Nephron (organoid): ENCODE measurements at regions not wholly inside any gene's neighbourhood (a gene's known extent, or its start where the extent isn't known, plus 50 kb on each side); places are given as distances from the start of the nearest gene placed in this dataset.

ENCODE experiments used
- H3K27ac Mint-ChIP-seq, 3 experiments: 2 replicates each; pipeline ENCODE4 v1.8.0; 2020; ENCODE audit warnings: mixed read lengths in 3 of 3, mild to moderate bottlenecking in 2 of 3, moderate library complexity in 1 of 3
- H3K27me3 Mint-ChIP-seq: 2 replicates; pipeline ENCODE4 v1.8.0; 2021; ENCODE audit warnings: low read depth, mild to moderate bottlenecking, moderate library complexity, mixed read lengths
- H3K36me3 Mint-ChIP-seq: 2 replicates; pipeline ENCODE4 v1.8.0; 2020; ENCODE audit warnings: low read depth, mixed read lengths
- H3K4me1 Mint-ChIP-seq: 2 replicates; pipeline ENCODE4 v1.8.0; 2020; ENCODE audit warnings: mixed read lengths
- H3K4me3 Mint-ChIP-seq, 3 experiments: 2 replicates each; pipeline ENCODE4 v1.8.0; 2020; ENCODE audit warnings: mild to moderate bottlenecking in 3 of 3, mixed read lengths in 3 of 3, moderate library complexity in 2 of 3
- H3K9me3 Mint-ChIP-seq: 2 replicates; pipeline ENCODE4 v1.8.0; 2020; ENCODE audit warnings: mixed read lengths
- TF ChIP-seq, protein P1 (sequence below), 3 experiments: fragments of 200-600 bp; sonication (generic); IDR thresholded peaks; one replicate each; pipeline ENCODE4 v1.5.0; 2021; ENCODE audit warnings: antibody characterized with exemption in 3 of 3; ENCODE audit not compliant: unreplicated experiment in 3 of 3

DNA sequence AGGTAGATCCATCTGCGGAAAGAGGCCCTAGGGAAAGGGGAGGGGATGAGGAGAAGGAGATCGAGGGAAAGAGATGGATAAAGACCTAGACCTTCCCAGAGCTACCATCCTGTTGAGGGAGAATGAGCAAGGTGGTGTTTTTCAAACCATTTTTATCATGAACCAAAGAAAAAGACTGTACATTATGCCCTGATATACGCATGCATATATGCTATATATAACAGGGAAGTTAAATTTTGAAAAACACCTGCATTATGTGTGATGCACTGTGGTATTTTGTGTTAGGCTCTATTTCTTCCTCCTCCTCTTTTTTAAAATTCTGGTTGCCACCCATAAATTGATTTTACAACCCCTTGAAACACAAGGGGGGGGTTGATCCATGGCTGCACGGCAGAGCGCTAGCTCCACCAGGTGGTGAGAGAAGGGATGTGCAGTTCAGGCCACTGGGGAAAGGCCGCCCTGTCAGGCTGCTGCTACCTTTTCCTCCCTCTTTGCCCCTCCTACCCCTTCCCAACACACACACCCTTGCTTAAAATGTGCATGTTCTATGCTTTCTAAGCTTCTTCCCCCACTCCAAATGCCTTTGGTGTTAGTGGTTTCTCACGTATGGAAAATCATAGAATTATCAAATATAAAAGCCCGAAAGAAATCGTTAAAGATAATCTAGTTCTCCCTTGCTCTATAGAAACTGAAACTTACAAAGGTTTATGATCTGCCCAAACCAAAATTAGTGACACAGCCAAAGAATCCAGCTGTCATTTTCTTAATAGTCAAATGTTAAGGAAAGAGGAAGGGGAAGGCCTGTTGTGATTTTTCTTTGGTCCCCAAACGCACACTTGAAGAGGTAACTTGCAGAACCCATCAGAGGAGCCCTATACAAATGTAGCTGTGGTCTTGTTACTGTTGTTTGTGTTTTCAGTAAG lies 262.0 kb upstream of the UMPS start:
- Mint-ChIP-seq H3K27me3 (no peaks in the 10 kb centered on the region), H3K4me3 (no peak overlapping the region), H3K36me3 (peaks cover 11% of the 10 kb centered on the region), H3K4me1 (no peaks in the 10 kb centered on the region), H3K27ac (no peak overlapping the region), H3K9me3 (no peaks in the 10 kb centered on the region)
- TF ChIP-seq, protein P1, sequence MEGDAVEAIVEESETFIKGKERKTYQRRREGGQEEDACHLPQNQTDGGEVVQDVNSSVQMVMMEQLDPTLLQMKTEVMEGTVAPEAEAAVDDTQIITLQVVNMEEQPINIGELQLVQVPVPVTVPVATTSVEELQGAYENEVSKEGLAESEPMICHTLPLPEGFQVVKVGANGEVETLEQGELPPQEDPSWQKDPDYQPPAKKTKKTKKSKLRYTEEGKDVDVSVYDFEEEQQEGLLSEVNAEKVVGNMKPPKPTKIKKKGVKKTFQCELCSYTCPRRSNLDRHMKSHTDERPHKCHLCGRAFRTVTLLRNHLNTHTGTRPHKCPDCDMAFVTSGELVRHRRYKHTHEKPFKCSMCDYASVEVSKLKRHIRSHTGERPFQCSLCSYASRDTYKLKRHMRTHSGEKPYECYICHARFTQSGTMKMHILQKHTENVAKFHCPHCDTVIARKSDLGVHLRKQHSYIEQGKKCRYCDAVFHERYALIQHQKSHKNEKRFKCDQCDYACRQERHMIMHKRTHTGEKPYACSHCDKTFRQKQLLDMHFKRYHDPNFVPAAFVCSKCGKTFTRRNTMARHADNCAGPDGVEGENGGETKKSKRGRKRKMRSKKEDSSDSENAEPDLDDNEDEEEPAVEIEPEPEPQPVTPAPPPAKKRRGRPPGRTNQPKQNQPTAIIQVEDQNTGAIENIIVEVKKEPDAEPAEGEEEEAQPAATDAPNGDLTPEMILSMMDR (IDR thresholded peaks at IDR 0.05; ENCODE audit: unreplicated experiment in 3 of 3) = peak; percentile 97 to 99 (median 98)

DNA sequence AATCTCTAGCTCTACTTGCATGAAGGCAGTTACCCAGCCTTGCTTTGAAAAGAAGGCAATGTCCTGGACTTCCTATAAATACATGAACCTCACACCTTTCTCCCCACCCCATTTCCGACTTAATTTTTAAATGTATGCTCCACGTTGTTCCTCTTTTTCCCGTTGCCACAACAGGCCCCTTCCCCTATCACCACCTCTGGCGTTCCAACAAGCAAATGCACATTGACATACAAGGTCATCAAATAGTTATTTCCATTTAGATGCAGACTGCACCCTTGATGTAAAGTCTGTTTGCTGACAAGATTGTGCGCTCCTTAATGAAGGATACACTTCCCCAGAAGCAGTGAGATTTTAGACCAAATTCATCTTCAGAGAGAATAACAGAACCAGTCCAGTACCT lies 260.7 kb upstream of the UMPS start:
- Mint-ChIP-seq H3K9me3 (no peaks in the 10 kb centered on the region), H3K27ac (peak overlapping the region in 1 of 3 experiments; percentile 12), H3K4me3 (no peak overlapping the region), H3K27me3 (no peaks in the 10 kb centered on the region), H3K4me1 (no peaks in the 10 kb centered on the region), H3K36me3 (peaks cover under 1% of the 10 kb centered on the region)
- TF ChIP-seq, protein P1 (IDR thresholded peaks at IDR 0.05; ENCODE audit: unreplicated experiment in 3 of 3) = no peak

DNA sequence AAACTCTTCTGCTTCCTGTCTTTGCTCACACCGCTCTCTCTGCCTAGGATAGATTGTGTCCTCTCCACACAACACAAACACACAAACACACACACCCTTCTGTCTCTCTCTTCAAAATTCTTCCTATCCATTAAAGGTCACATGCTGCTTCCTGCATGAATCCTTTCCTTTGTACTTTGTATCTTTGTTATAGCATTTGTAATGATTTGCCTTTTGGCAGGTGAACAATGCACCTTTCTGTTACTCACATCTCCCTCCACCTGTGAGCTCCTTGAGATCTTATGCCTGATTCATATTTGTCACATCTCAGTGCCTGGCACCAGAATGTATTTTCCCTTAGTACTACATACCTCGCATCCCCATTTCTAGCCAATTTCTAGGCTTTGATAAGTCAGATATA lies 251.4 kb upstream of the UMPS start:
- Mint-ChIP-seq H3K27ac (no peak overlapping the region), H3K9me3 (no peaks in the 10 kb centered on the region), H3K4me1 (no peaks in the 10 kb centered on the region), H3K4me3 (no peak overlapping the region), H3K27me3 (no peaks in the 10 kb centered on the region), H3K36me3 (peaks cover 45% of the 10 kb centered on the region)
- TF ChIP-seq, protein P1 (IDR thresholded peaks at IDR 0.05; ENCODE audit: unreplicated experiment in 3 of 3) = no peak

DNA sequence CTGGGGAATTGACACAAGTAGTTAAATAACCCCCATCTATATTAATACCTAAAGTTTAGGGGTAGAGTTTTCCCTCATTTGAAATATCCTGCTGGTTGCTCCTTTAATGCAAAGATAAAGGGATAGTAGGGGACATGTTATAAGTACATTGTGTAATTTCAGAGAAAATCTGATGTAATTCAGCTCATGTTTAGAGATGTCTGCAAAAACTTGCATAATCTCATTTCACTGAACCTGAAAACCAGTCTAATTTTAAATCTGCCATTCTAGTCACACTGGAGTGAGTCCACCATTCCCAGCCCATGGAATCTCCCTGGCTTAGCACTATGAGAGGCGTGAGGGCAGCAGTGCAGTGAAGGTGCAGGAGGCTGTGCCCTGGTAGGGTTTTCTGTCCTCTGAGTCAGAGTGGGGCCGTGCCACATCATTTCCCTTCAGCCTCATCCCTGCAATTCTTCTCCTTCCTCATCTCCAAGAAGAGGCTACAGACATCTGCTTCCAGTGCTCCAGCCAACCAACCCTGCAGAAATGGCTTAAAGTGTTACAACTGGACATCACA lies 246.3 kb upstream of the UMPS start:
- Mint-ChIP-seq H3K4me3 (no peak overlapping the region), H3K36me3 (peaks cover 47% of the 10 kb centered on the region), H3K27me3 (no peaks in the 10 kb centered on the region), H3K4me1 (no peaks in the 10 kb centered on the region), H3K27ac (no peak overlapping the region), H3K9me3 (no peaks in the 10 kb centered on the region)
- TF ChIP-seq, protein P1 (IDR thresholded peaks at IDR 0.05; ENCODE audit: unreplicated experiment in 3 of 3) = no peak

DNA sequence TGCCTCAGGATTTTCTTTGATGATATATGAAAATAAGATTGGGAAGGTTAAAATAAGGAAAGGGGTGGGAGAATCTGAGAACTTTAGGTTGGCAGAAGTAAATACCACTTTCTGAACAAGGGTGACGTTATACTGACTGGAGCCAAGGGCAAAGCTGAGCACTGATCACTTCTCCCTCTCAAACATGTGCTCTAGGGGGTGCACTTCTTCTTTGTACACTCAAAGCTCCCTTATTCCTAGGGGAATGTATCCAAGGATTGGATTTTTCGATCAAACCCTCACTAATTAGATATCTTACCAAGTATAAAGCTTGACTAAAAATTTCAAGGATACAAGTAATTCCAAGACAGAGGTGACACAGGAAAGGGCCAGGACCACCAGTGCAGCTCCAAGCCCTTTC lies 243.9 kb upstream of the UMPS start:
- H3K4me1 Mint-ChIP-seq = no peaks in the 10 kb centered on the region
- H3K27ac Mint-ChIP-seq = no peak overlapping the region
- no peaks in the 10 kb centered on the region for H3K27me3 Mint-ChIP-seq
- H3K4me3 Mint-ChIP-seq = no peak overlapping the region
- H3K9me3 Mint-ChIP-seq = no peaks in the 10 kb centered on the region
- TF ChIP-seq, protein P1 (IDR thresholded peaks at IDR 0.05; ENCODE audit: unreplicated experiment in 3 of 3) = no peak
- H3K36me3 Mint-ChIP-seq = peaks cover 59% of the 10 kb centered on the region
